ENCODE measurements at regions not wholly inside any gene's neighbourhood (a gene's known extent, or its start where the extent isn't known, plus 50 kb on each side); places are given as distances from the start of the nearest gene placed in this dataset.

DNA sequence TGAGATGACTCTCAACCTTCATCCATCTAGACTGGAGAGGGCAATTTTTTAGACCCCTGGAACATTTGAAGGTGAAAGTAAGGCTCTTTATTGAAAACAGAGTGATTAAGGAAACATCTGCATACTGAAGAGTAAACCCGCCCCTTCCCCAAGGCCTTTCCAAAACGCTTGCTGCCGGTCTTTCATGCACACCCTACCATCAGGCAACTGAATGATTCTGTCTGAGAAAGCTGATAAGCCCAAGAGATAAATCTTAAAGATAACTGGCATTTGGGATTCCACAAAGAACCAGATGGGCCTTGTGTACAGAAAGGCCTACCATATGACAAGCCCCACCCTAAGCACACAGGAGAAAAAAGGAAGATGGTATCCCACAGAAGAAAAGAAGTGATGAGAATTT lies 54.4 kb upstream of the PIK3R1 start:
- no peak for DNase-seq

DNA sequence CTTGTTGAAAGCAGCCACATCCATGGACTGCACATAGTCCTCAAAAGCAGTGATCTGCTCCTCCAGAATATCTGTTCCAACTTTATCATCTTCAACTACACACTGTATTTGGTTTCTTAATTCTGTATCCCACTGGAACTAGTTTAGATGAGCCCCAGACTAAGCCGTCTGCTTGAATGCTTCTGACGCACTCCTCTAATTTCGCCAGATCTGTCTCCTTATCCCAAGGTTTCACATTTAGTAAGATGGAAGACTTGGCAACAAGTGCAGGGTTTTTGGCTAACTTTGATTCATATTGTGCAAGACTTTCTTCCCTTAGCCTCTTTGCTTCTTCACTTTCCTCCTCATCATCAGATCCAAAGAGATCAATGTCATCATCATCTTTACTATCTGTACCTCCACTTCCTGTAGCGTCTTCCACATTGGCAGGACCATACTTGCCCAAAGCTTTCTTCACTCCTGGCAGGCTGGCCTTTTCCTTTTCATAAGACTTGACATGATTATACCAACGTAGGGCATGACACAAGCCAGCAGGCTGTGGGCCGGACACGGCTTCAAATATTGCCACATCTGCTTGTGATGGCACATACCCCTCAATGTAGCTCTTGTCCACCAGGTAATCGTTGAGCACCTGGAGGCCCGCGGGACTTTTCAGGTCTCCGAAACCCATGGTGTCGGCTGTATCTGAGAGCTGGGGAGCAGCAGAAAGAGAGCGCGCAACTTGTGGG lies 56.2 kb upstream of the PIK3R1 start:
- no peak for DNase-seq

DNA sequence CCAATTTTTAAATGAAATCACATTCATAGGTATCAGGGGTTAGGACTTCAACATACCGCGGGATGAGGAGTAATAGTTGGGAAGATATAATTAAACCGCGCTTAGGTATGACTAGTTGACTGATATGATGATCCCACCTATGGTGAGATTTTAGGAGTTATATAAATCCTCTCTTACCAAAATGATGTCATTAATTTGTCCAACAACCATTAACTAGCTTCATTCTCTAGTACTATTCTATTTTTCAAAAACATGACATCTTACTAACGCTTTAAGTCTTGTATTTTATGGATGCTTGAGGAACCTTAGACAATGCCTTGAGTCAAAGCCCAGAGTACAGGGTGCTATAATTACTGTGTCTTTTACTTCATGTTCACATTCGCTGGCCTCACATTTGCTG lies 59.6 kb upstream of the PIK3R1 start:
- DNase-seq = no peak

DNA sequence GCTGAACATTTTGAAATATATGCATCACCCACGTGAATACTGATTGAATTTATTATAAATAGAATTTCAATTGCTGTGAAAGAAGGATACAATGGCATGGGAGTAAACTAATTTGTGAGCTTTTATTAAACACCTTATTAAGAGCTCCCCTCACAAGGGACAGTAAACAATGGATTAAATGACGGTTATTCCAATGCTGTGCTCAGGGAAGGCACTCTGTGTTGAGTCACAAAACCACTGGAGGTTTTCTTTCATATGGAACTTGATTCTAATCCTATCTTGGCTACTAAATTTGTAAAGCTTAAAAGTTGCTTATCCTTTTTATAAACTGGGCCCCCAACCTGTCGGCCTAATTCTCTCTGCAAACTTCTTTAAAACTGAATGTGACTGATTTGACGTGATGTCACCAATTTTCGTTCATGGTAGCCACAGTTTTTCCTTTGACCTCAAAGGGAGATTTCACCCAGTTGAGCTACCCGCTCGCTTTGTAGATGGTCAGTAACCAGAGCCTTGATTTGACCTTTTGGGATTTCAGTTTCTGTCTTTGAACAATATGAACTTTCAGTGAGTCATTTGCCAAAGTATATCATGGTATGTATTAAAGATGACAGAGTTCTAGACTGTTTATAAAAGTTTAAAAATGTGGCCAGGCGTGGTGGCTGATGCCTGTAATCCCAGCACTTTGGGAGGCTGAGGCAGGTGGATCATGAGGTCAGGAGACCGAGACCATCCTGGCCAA lies 61.3 kb upstream of the PIK3R1 start:
- no peak for DNase-seq

DNA sequence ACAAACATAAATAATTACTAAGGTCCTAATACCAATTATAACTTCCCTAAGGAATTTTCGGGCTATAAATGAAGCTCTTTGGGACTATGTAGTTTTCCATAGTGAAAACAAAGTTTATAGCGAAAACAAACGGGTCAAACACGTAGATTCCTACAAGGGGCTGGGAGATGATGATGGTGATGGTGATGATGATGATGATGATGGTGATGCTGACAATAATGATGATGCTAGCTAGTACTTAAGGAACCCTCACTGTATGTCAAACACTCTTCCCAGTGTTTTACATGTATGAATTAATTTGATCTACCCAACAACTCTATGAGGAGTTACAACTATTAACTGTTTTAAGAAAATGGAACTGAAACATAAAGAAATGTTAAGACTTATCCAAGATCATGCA lies 63.7 kb upstream of the PIK3R1 start:
- DNase-seq = no peak

DNA sequence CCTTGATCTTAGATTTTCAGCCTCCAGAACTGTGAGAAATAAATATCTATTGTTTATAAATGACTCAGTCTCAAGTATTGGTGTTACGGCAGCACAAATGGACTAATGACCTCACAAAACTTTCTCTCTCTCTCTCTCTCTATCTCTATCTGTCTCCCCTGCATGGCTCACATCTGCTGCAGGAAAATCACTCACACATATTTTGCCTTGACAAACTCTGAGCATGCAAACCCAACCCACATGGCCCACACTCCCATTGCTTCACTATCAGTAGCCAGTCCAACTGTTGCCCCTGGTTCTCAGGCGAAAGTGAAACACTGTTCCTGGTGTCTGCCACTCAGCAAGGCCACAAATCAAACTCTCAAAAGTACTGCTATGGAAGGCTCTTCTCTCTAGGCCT lies 66.4 kb upstream of the PIK3R1 start:
- no peak for DNase-seq

DNA sequence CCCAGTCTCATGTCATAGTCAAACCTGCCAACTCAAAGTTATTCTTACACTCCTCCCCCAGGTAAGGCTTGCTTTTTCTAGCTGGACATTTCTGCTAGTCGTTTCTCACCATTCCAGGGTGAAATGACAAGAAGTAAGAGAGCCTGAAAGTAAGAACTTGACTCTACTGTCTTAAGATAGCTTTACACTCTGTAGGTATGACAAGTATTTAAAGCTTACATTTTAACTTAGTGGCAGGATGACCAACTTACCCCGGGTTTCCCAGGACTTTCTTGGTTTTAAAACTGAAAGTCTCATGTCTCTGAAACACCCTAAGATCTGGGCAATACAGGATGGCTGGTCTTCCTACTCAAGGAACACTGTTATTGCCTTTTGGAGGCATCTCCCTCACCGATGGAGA lies 67.5 kb upstream of the PIK3R1 start:
- peak in 1 of 3 donors; percentile 4 for DNase-seq

DNA sequence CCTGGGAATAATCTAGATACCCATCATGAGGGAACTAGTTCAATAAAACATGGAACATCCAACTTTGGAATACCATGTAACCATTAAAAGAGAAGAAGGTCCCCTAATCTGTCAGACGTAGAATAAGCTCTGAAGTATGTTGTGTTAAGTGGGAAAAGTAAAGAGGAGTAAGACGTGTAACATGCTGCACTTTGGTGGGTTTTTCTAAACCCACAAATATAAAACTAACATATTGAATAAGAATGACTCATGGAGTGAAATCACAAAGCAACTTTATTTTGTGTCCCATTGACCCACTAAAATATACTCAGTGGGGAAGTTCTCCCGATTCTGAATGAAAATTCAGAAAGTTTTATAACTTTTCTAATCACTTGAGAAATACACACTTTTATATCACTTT lies 67.9 kb upstream of the PIK3R1 start:
- DNase-seq = no peak

DNA sequence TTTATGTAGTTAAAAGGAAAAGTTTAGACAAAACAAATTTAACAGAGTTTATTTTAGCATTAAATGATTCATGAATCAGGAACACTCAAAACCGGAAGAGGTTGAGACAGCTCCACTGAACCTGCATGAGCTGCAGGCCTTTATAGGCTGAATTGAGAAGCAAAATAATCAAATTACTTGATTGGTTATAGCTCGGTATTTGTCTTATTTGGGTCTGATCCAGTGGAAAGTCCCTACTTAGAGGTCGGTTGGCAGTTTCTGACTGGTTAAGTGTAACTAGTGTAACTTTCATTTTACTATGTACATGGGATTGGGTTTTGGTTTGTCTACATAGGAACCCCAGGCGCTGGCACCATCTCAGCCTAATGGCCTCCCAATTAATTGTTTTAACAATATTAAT lies 74.1 kb upstream of the PIK3R1 start:
- DNase-seq = no peak

DNA sequence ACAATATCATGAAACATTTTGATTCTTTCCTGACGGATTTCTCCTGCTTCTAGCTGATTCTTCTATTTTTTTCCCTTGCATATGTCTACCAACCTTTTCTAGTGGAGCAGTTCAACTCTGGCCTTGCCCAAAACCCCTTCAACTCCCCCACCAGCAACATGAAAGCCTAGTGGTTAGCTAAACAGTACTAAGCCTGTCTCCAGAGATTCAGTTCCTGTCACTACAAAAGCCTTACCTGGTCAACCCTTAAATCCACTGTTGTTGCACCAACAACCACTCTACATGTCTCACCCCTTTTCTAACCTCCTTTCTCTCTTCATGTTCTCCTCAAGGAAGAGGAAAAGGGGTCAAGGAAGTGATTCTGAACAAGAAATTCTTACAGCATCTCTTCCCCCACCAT lies 74.8 kb upstream of the PIK3R1 start:
- no peak for DNase-seq

DNA sequence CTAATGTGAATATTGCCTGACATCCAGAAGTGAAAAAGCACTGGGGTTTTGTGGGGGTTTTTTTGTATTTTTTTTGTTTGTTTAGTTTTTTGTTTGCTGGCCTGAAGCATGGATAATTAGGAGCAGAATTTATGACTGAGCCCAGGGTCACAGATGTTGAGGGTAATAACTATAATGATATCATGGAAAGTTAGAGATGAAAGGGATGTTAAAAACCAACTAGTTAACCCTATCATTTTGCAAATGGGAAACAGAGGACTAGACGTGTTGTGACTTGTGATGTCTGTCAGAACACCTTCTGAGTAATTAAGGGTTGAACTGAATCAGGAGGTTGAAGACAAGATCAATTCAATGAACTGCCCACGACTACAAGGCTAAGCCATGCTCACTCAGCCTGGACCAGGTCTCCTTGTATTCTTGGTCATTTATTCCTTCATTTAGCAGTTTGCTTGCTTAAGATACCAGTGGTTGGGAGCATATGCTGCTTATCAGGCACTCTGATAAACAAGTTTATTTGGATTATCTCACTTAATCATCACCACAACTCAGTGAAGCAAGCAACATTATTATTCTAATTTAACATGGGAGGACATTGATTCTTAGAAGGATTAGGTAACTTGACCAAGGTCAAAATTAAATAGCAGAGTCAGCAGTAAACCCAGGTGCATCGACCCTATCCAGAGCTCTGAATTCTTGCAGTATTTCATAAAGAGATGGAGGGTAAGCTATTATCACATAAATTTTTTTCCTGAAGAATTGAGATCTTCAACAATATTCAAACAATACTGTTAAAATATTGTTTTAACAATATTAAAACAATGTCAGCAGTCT lies 75.7 kb upstream of the PIK3R1 start:
- no peak for DNase-seq

DNA sequence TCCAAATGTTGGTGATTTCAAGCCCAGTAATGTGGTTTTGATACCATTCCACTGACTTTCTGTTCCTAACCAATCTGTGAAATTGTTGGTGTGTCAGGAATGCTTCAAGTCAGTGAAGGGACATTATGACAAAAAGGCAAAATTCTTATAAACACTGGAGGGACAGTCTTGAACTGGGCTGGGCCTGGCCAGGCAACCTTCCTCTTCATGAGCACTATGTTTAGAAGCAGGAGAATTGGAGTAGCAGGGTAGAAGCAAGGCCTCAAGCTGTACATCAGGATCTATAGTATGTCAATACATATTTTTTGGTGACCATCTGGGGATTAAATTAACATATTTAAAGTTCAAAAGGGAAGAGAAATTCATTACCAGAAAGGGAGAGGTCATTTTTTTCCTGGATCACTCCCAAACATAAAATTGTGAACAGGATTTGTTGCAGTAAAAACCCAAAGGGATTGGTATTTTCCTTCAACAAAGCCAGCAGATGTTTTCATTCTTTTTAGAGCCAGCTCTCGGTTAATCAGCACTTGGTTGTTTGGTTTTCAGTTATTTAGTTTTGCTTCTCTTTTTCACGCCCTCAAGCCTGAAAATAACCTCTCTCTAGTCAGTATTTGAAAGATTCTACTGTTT lies 77.9 kb upstream of the PIK3R1 start:
- no peak for DNase-seq

DNA sequence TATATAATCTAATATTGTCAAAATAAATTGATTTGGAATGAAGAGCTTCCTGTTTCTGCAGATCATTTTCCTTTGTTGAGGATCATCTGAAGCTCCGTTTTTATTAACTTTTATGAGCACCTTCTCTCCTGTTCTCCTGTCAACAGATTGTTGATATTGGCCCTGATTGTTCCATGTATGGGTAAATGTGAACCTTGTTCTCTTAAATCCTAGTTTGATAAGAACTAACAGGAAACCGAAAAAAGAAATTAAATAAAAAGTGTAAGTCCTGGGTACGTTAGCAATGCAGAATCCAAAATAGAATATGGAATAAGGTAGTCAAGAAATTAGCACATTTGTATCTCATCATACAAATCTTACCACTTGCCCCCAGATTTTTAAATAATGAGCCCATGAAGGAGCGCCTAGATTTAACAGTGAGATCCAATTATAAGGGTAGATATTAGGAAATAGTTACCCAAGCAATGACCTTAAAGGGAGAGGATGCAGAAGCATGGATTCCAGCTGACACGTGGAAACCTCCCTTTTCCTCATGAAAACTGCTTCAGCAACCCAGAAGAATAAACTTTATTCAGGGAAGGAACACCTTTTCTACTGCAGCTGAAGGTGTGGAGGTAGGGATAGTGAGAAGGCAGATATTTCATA lies 80.8 kb upstream of the PIK3R1 start:
- no peak for DNase-seq

DNA sequence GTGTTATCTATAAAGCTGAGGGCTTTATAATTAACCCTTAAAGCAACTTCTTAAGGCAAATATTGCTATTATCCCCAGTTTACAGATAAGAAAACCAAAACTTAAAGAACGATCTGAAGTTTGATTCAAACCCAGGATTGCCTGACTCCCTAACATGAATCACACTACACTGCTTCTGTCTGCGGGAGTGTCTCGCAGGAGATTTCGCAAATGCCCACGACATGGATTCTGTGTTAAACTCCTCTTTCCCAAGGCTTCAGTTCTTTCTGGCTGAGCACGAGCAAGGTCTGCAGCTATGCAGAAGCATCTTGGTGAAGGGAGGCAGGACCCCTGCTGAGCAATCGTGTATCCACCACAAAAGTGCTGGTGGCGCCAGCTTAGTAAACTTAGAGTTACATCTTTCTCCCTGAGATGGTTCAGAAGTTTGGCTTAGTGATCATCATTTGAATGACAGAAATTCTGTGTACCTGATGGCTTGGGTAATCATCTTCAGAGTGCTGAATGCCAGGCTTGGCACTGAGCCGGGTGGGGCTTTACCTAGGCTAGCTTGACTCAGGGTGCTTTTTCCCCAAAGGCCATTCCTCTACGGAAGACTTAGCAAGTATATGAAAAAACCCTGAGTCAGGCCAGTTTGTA lies 81.4 kb upstream of the PIK3R1 start:
- DNase-seq = no peak

DNA sequence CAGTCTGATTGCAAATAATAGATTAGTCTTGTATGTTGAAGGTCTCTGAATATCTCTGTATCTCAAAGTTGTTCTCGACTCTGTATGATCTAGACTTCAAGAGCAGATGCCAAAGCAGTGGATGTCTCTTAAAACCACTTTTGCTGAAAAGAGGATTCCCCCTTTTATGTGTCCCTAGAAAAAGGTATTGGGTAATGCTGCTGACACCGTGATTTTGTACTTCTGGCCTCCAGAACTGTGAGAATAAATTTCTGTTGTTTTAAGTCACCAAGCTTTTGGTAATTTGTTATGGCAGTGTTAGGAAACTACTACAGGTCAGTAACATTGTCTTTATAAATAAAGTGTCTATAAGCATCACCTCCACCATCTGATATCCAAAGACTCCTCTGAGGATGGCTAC lies 85.3 kb upstream of the PIK3R1 start:
- DNase-seq = no peak

DNA sequence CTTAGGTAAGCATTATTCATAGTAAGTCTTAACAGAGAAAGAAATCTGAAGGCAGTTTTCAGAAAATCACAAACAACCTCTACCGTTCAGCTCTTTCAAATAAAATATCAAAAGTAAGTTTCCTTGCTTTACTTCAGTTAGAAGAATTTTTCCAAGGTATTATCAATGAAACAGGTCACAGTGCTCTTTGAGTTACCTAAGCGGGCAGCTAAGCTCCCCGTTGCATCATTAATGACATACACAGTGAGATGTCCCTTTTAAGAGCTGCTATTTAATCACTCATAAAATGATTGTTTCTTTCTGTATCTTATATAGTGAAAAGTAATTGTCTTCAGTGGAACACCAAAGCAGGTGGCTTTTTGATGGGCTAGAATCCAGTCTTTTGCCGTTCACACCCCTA lies 86.2 kb upstream of the PIK3R1 start:
- DNase-seq = no peak

DNA sequence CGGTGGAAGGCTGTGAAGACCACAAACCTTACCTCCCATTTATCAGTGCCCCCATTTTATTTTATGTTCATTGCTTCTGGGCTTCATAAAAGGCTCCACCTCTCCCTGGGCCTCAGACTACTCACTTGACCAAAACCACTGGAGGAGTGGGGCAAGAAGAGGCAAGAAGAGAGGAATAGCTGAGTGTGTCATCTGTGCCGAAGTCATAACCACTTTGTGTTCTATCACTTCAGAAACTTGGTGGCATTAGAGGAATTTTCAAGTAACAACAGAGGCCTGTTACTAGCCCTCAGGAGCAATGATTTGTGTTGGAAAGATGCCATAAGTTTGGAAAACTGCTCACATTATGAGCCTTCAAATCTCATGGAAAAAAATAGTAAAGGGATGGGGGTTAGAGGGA lies 88.7 kb upstream of the PIK3R1 start:
- no peak for DNase-seq

DNA sequence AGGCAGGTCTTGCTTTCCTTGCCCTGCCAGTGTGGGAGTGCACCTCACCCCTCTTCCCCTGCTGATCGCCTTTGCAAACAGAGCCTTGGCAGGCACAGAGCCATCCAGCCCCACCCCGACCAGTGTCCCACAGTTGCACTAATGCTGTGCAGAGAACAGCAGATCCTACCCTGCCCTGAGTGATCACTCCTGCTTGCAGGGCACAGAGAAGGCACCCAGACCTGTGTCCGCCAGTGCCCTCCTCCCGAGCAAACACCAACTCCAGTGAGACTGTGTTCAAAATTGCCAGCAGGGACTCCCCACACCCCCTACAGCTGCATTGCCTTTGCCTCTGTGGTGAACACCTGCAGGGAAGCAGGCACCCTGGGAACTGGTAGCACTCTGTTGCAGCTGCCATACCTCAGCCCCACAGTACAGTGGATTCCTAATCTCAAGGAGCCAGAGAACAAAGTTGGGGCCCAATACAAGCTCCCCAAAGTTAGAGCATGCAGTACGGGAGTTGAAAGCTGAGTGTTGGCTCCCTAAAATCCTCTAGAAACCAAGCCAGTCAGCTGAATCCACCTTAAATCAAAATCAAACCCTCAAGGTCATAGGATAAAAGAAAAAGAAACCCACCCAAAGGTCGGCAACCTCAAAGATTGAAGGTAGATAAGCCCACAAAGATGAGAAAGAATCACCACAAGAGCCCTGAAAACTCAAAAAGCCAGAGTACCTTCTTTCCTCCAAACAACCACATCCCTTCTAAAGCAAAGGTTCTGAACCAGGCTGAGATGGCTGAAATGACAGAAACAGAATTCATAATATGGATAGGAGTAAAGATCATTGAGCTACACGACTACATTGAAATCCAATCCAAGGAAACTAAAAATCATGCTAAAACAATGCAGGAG lies 92.9 kb upstream of the PIK3R1 start:
- DNase-seq = no peak

DNA sequence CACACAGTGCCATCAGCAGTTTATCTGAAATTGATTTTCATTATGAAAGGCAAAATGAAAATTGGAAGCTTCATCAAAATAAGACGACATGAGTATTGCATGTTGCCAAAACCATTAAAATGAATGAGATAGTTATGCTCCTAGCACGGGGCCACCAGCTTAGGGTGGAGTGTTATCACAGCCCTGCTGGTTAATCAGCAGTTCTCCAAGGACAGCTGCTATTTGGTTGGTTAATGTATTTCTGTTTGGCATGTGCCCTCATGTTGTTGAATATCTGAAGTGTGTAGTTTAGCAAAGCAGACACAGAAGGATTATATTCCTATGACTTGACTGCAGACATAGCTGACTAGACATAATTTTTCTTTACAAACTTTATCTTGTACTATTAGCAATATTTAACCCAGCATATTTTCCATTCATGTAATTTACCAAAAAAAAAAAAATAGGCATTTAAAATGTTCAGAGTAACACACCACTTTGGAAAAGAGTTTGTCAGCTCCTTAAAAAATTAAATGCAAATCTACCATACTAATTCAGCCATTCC lies 98.6 kb upstream of the PIK3R1 start:
- no peak for DNase-seq

DNA sequence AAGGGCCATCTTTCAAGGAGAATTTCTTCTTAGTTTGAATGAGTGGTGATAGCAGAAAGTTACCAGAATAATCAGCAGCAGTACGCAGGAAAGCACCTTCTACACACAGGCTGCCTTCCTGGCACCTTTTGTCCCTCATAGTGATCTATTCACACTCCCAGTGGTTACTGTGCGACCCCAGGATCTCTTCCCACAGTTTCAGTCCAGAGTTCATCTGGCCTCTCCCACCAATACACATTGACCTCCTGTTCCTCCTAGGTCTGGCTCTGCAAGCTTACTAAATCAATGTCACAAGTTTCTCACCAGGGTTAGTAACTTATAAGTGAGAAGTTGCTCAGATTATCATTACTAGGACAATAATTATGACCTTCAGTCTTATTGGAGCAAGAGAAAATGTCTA lies 99.1 kb upstream of the PIK3R1 start:
- DNase-seq = no peak

DNA sequence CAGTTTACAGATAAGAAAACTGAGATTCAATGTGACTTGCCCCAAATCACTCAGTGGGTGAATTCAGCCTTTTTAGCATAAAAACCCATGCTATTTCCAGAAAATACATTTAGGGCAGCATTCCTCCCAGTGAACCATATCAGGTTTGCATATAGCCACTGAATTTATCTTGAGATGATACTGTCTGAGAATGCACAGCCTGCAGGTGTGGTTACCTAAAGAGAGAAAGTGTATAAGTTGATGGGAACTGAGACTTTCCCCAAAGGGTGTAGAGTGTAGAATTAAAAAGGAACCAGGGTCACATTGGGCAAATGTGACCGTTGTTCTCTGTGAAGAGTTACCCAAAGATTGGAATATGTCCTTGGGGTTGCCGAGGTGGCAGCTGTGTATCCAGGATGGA lies 100.0 kb upstream of the PIK3R1 start:
- DNase-seq = no peak

Data from suppressor macrophage treated with lipopolysaccharide for 1 hour (primary cell).